Psoas muscle (tissue), 7 donors: ENCODE measurements at regions not wholly inside any gene's neighbourhood (a gene's known extent, or its start where the extent isn't known, plus 50 kb on each side); places are given as distances from the start of the nearest gene placed in this dataset.

ENCODE experiments used
- ATAC-seq, 4 donors: fragments of 200-7000 bp; cut with Tn5 transposase; one replicate each; pipeline ENCODE4 v1.9.1; 2020; ENCODE audit warnings: moderate library complexity in 3 of 4, mild to moderate bottlenecking in 2 of 4
- DNase-seq, 2 donors: peaks; one replicate each; pipeline ENCODE4 v3.0.0-alpha.2; 2020
- H3K27ac ChIP-seq: fragments of 200-600 bp; one replicate; pipeline ENCODE4 v1.8.0; 2022
- H3K27me3 ChIP-seq, 3 donors: fragments of 200-600 bp in 1 of 3; one replicate each; pipeline versions ENCODE4 v1.6.1 to v1.8.0; 2013 to 2022; ENCODE audit warnings: low read length in 2 of 3, mild to moderate bottlenecking in 2 of 3, moderate library complexity in 1 of 3; ENCODE audit not compliant: insufficient read depth in 3 of 3
- H3K36me3 ChIP-seq, 2 donors: fragments of 200-600 bp in 1 of 2; one replicate each; pipeline versions ENCODE4 v1.6.1 to v1.8.0; 2013 to 2022; ENCODE audit warnings: low read depth in 1 of 2, mild to moderate bottlenecking in 1 of 2, moderate library complexity in 1 of 2; ENCODE audit not compliant: insufficient read depth in 1 of 2
- H3K4me1 ChIP-seq: fragments of 200-600 bp; one replicate; pipeline ENCODE4 v1.8.0; 2022
- H3K4me3 ChIP-seq: fragments of 200-600 bp; one replicate; pipeline ENCODE4 v1.8.0; 2022; ENCODE audit warnings: mild to moderate bottlenecking
- H3K9me3 ChIP-seq: fragments of 200-600 bp; one replicate; pipeline ENCODE4 v1.8.0; 2022
- WGBS, 3 donors: extraction: QIAGEN DNeasy Blood & Tissue Kit; methylation state at CpG; one replicate each; pipeline versions ENCODE4 v1.1.6 to v1.1.7; 2013; 5-methylcytosine and 5-hydroxymethylcytosine counted together
- intact Hi-C, 2 donors: fragments of 100-400 bp; cut with DNase I; formaldehyde crosslinking; loops; one replicate each; pipeline versions ENCODE4 v1.11.0 to v1.14.2; 2022
- TF ChIP-seq, protein P1 (sequence below): fragments of 200-600 bp; IDR thresholded peaks from one replicate; pipeline ENCODE4 v1.8.0; 2022; ENCODE audit warnings: antibody characterized with exemption
- donor health status: healthy with polysubstance abuse.
- donor health status: DM: no; HTN: no; CAD: no; lungs with moderate emphysema.
- donor health status: Bipolar disorder and iron deficiency.
- donor health status: healthy.
- donor health status: DM: yes; HTN: yes; CAD: no.
- donor health status: DM: no; HTN: no; CAD: no.
- donor health status: DM: yes; HTN: yes; CAD: no.

- intact Hi-C loops: loop anchor here in 1 of 2 donors (10.0 kb wide), 1 partner anchor 124 kb away; no protein-coding TSS in a partner anchor
- DNase-seq (peak; percentile 7 to 40), ATAC-seq (no peak)
- Histone ChIP-seq H3K36me3 (no peaks in the 10 kb centered on the region), H3K4me3 (no peak overlapping the region), H3K4me1 (no peaks in the 10 kb centered on the region), H3K27me3 (no peaks in the 10 kb centered on the region), H3K27ac (no peak overlapping the region), H3K9me3 (no peaks in the 10 kb centered on the region)
- 57 to 58% (median 57%) methylated on average over 7 of the region's 7 CpGs for WGBS, 3 donors
- TF ChIP-seq, protein P1, sequence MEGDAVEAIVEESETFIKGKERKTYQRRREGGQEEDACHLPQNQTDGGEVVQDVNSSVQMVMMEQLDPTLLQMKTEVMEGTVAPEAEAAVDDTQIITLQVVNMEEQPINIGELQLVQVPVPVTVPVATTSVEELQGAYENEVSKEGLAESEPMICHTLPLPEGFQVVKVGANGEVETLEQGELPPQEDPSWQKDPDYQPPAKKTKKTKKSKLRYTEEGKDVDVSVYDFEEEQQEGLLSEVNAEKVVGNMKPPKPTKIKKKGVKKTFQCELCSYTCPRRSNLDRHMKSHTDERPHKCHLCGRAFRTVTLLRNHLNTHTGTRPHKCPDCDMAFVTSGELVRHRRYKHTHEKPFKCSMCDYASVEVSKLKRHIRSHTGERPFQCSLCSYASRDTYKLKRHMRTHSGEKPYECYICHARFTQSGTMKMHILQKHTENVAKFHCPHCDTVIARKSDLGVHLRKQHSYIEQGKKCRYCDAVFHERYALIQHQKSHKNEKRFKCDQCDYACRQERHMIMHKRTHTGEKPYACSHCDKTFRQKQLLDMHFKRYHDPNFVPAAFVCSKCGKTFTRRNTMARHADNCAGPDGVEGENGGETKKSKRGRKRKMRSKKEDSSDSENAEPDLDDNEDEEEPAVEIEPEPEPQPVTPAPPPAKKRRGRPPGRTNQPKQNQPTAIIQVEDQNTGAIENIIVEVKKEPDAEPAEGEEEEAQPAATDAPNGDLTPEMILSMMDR: no peak
Observed at GRCh38 chr3:127050733-127051132, 67.8 kb downstream of the PLXNA1 start.

DNA sequence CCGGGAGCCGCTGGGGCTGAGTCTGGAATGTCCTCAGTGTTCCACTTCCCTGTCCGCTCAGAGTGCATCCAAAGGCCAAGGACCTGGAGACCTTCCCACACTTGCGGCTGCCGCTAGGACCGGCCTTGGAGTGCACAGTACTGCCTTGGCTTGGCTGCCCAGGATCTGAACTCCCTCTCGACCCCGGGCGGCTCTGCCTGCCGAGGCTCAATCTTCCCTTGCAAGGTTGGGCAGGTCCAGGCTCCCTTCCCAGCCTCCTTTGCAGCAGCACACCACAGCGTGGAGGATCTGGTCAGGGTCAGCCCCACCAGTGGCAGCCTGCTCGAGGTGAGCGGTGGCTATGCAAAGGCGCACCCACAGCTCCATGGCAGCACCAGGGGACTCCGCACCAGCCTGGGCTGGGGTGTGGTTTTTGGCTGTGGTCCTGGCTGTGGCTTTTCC is 69.2 kb downstream of the PLXNA1 start:
- Histone ChIP-seq H3K36me3 (no peaks in the 10 kb centered on the region), H3K9me3 (no peaks in the 10 kb centered on the region), H3K27ac (no peak overlapping the region), H3K4me1 (no peaks in the 10 kb centered on the region), H3K4me3 (no peak overlapping the region), H3K27me3 (no peaks in the 10 kb centered on the region)
- 27 to 40% (median 39%) methylated on average over 13 to 15 of the region's 15 CpGs for WGBS, 3 donors
- intact Hi-C loops: loop anchor here in 1 of 2 donors (10.0 kb wide), 1 partner anchor 123 kb away; no protein-coding TSS in a partner anchor
- DNase-seq (peak; percentile 86 to 92), ATAC-seq (peak; percentile 84 to 92 (median 89))
- TF ChIP-seq, protein P1: no peak

DNA sequence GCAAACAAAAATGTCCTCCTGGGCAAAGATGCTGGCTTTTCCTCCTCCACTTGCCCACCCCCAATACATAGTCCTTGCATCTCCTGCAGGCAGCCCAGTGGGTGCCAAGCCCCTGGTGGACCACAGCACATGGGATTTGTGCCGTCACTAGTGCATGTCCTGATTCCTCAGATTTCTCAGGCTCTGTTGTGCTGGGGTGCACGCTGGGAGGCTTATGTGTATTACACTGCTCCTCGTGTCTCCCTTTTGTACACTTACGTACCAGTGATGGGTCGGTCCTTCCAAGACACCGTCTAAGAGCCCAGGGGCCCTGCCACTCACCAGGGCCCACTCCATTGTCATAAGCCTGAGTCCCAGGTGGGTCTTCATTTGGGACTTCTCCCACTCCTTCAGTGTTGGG is 70.1 kb downstream of the PLXNA1 start:
- Histone ChIP-seq H3K9me3 (no peaks in the 10 kb centered on the region), H3K36me3 (no peaks in the 10 kb centered on the region), H3K4me3 (no peak overlapping the region), H3K27me3 (no peaks in the 10 kb centered on the region), H3K4me1 (no peaks in the 10 kb centered on the region), H3K27ac (no peak overlapping the region)
- peak in 1 of 2 donors; percentile 1 for DNase-seq
- intact Hi-C loops: loop anchor here in 1 of 2 donors (10.0 kb wide), 1 partner anchor 122 kb away; no protein-coding TSS in a partner anchor
- TF ChIP-seq, protein P1: no peak
- ATAC-seq: peak in 1 of 4 donors; percentile 14
- WGBS, 3 donors: 79 to 88% (median 86%) methylated on average over 6 of the region's 6 CpGs

DNA sequence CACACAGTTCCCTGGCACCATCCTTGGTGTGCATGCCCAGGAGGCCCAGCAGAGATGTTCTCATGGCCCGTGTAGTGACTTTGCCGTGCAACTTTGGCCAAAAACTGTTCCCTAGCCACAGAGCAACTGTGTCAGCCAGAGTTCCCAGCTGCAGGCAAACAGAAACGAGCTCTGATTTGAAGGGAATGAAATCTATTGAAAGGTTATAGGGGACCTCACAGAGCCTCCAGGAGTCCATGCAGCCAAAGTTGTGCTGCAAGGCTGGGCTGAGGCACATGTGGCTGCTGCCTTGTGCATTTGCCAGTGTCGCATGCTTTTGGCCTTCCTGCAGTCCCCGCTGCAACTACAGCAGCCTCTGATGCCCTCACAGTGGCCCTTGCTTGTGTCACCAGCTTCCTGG is 70.5 kb downstream of the PLXNA1 start:
- WGBS, 3 donors: 66 to 73% (median 68%) methylated on average over 5 of the region's 5 CpGs
- H3K27me3 ChIP-seq: no peaks in the 10 kb centered on the region
- DNase-seq (peak; percentile 30 to 72), ATAC-seq (peak in 2 of 4 donors; percentile 43 to 55)
- H3K36me3 ChIP-seq: no peaks in the 10 kb centered on the region
- intact Hi-C loops: loop anchor here in 1 of 2 donors (10.0 kb wide), 1 partner anchor 121 kb away; no protein-coding TSS in a partner anchor
- no peaks in the 10 kb centered on the region for H3K9me3 ChIP-seq
- no peak overlapping the region for H3K27ac ChIP-seq
- TF ChIP-seq, protein P1: no peak
- H3K4me3 ChIP-seq: no peak overlapping the region
- H3K4me1 ChIP-seq: no peaks in the 10 kb centered on the region

- ATAC-seq (peak in 1 of 4 donors; percentile 28), DNase-seq (peak; percentile 14 to 58)
- H3K27ac ChIP-seq: no peak overlapping the region
- no peaks in the 10 kb centered on the region for H3K36me3 ChIP-seq
- TF ChIP-seq, protein P1: no peak
- no peak overlapping the region for H3K4me3 ChIP-seq
- intact Hi-C loops: loop anchor here in 1 of 2 donors (10.0 kb wide), 1 partner anchor 121 kb away; no protein-coding TSS in a partner anchor
- no peaks in the 10 kb centered on the region for H3K4me1 ChIP-seq
- H3K9me3 ChIP-seq: no peaks in the 10 kb centered on the region
- no peaks in the 10 kb centered on the region for H3K27me3 ChIP-seq
- WGBS, 3 donors: 81 to 87% (median 85%) methylated on average over 4 of the region's 4 CpGs
Observed at GRCh38 chr3:127053979-127054378, 71.1 kb downstream of the PLXNA1 start.
